GM18508 (cell line): ENCODE measurements at regions not wholly inside any gene's neighbourhood (a gene's known extent, or its start where the extent isn't known, plus 50 kb on each side); places are given as distances from the start of the nearest gene placed in this dataset.
"Not testable (repeated sequence)": the region's sequence is repeated elsewhere in the genome, so short reads cannot be mapped to it uniquely, and the experiment has no call there.

Experiments
- ATAC-seq: cut with Tn5 transposase; IDR thresholded peaks from one replicate; pipeline ENCODE4 v1.9.1; 2021; ENCODE audit warnings: moderate number of reproducible peaks; ENCODE audit not compliant: insufficient read depth, unreplicated experiment

GRCh38 chr17:20930081-20930760, 112.6 kb downstream of the USP22 start:
- no peak for ATAC-seq

- ATAC-seq, result not testable (repeated sequence)
These were observed 109.8 kb downstream of the USP22 start for GRCh38 chr17:20933040-20933439.

- no peak for ATAC-seq
These were observed 108.5 kb downstream of the USP22 start for GRCh38 chr17:20934288-20934687.

GRCh38 chr17:20935740-20936139, 107.1 kb downstream of the USP22 start:
- no peak for ATAC-seq

GRCh38 chr17:20938244-20938643, 104.6 kb downstream of the USP22 start:
- ATAC-seq, result no peak

- no peak for ATAC-seq
These were observed 103.7 kb downstream of the USP22 start for GRCh38 chr17:20938988-20939615.

GRCh38 chr17:20941872-20942271, 100.9 kb downstream of the USP22 start:
- no peak for ATAC-seq

- ATAC-seq, result no peak
These were observed 98.6 kb downstream of the USP22 start for GRCh38 chr17:20944014-20944865.

GRCh38 chr17:20947708-20948107, 95.1 kb downstream of the USP22 start:
- not testable (repeated sequence) for ATAC-seq

- ATAC-seq, result no peak
These were observed 93.6 kb downstream of the USP22 start for GRCh38 chr17:20948984-20949777.
